T-helper 2 cell treated with Interferon-gamma antibody and Interleukin-4, amounts not matched to agents 5 μg/mL and 100 μg/mL, for 36 hours (primary cell): ENCODE measurements at regions not wholly inside any gene's neighbourhood (a gene's known extent, or its start where the extent isn't known, plus 50 kb on each side); places are given as distances from the start of the nearest gene placed in this dataset.

Source experiments
- DNase-seq: peaks from one replicate; pipeline ENCODE4 v3.0.0; 2021; ENCODE audit warnings: low spot score
- H3K27ac Mint-ChIP-seq: one replicate; pipeline ENCODE4 v1.8.0; 2021; ENCODE audit warnings: mild to moderate bottlenecking, mixed read lengths
- H3K27me3 Mint-ChIP-seq: one replicate; pipeline ENCODE4 v1.8.0; 2021; ENCODE audit warnings: low read depth, mixed read lengths
- H3K36me3 Mint-ChIP-seq: one replicate; pipeline ENCODE4 v1.8.0; 2021; ENCODE audit warnings: low read depth, mixed read lengths
- H3K4me1 Mint-ChIP-seq: one replicate; pipeline ENCODE4 v1.8.0; 2021; ENCODE audit warnings: low read depth, mixed read lengths
- H3K4me3 Mint-ChIP-seq: one replicate; pipeline ENCODE4 v1.8.0; 2022; ENCODE audit warnings: mild to moderate bottlenecking, moderate library complexity, mixed read lengths
- H3K9me3 Mint-ChIP-seq: one replicate; pipeline ENCODE4 v1.8.0; 2021; ENCODE audit warnings: mixed read lengths

- no peak for DNase-seq
- Mint-ChIP-seq H3K4me1 (no peaks in the 10 kb centered on the region), H3K9me3 (peaks cover 7% of the 10 kb centered on the region), H3K27ac (no peak overlapping the region), H3K27me3 (peaks cover 32% of the 10 kb centered on the region), H3K4me3 (no peak overlapping the region), H3K36me3 (no peaks in the 10 kb centered on the region)
These were observed 118.2 kb downstream of the HSD17B3 start for GRCh38 chr9:96183751-96184150.

DNA sequence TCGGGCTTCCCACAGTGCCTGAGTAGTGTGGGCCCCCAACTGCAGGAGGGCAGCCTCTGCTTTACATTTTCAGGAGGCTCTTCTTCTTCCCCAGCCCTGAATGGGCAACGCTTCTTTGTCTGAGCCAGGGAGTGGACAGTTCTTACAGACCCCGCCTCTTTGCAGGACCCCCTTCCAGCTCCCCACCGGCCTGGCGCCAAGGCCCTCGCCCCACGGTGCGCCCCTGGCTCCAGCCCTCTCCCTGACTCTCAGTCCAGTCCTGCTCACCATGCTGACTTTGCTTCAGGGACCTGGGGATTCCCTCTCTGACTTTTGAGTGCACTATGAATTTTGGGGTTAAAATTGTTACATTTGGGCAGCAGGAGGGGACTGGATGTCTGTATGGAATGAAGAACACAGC, 123.8 kb downstream of the HSD17B3 start:
- Mint-ChIP-seq H3K9me3 (no peaks in the 10 kb centered on the region), H3K27me3 (peaks cover 41% of the 10 kb centered on the region), H3K4me3 (no peak overlapping the region), H3K36me3 (no peaks in the 10 kb centered on the region), H3K27ac (no peak overlapping the region), H3K4me1 (no peaks in the 10 kb centered on the region)
- no peak for DNase-seq

DNA sequence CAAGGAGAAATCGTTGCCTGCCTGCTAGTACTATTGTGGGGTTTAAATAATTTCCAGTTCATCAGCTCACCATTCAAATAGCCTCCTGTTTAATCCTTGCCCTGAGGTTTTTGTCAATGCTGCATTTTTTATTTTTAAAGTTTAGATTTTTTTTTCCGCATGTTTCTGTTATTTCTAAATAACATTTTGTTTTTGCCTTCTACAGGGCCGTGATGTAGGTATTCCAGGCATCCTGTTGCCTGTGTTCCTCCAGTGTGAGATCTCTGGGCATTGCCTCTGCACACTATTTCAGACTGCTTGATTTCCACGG, 124.3 kb downstream of the HSD17B3 start:
- peaks cover 43% of the 10 kb centered on the region for H3K27me3 Mint-ChIP-seq
- no peak overlapping the region for H3K4me3 Mint-ChIP-seq
- no peaks in the 10 kb centered on the region for H3K9me3 Mint-ChIP-seq

GRCh38 chr9:96177005-96177718, 124.8 kb downstream of the HSD17B3 start:
- H3K9me3 Mint-ChIP-seq: no peaks in the 10 kb centered on the region
- no peaks in the 10 kb centered on the region for H3K4me1 Mint-ChIP-seq
- H3K4me3 Mint-ChIP-seq: no peak overlapping the region
- no peak overlapping the region for H3K27ac Mint-ChIP-seq
- H3K36me3 Mint-ChIP-seq: no peaks in the 10 kb centered on the region
- peaks cover 43% of the 10 kb centered on the region for H3K27me3 Mint-ChIP-seq
- DNase-seq: no peak

More for the DNA sequence above, 124.3 kb downstream of the HSD17B3 start:
- Mint-ChIP-seq H3K36me3 (no peaks in the 10 kb centered on the region), H3K27ac (no peak overlapping the region), H3K4me1 (no peaks in the 10 kb centered on the region)
- DNase-seq: no peak

GRCh38 chr9:96175796-96176195, 126.2 kb downstream of the HSD17B3 start:
- Mint-ChIP-seq H3K27me3 (peaks cover 45% of the 10 kb centered on the region), H3K27ac (no peak overlapping the region), H3K36me3 (no peaks in the 10 kb centered on the region), H3K9me3 (no peaks in the 10 kb centered on the region), H3K4me3 (no peak overlapping the region), H3K4me1 (no peaks in the 10 kb centered on the region)
- DNase-seq: no peak

GRCh38 chr9:96175001-96175400, 127.0 kb downstream of the HSD17B3 start:
- Mint-ChIP-seq H3K27me3 (peaks cover 45% of the 10 kb centered on the region), H3K4me3 (no peak overlapping the region), H3K4me1 (no peaks in the 10 kb centered on the region), H3K36me3 (no peaks in the 10 kb centered on the region), H3K27ac (no peak overlapping the region), H3K9me3 (no peaks in the 10 kb centered on the region)
- DNase-seq: no peak

DNA sequence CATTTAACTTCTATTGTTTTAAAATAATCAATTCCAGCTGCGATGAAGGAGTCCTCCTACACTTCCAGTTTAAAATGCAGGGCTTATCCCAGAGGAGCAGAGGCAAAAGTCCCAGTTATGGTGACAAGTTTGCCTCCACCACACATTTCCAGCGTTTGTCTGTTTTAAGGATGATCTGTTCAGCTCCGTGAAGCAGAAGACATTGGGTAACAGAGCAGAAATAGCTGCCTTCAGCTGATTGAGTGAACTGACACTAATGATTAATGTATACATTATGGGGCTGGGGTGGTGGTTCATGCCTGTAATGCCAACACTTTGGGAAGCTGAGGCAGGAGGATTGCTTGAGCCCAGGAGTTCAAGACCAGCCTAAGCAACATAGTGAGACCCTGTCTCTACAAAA, 127.6 kb downstream of the HSD17B3 start:
- no peaks in the 10 kb centered on the region for H3K9me3 Mint-ChIP-seq
- H3K4me1 Mint-ChIP-seq: no peaks in the 10 kb centered on the region
- DNase-seq: no peak
- no peak overlapping the region for H3K4me3 Mint-ChIP-seq
- peaks cover 45% of the 10 kb centered on the region for H3K27me3 Mint-ChIP-seq
- no peak overlapping the region for H3K27ac Mint-ChIP-seq
- H3K36me3 Mint-ChIP-seq: no peaks in the 10 kb centered on the region

DNA sequence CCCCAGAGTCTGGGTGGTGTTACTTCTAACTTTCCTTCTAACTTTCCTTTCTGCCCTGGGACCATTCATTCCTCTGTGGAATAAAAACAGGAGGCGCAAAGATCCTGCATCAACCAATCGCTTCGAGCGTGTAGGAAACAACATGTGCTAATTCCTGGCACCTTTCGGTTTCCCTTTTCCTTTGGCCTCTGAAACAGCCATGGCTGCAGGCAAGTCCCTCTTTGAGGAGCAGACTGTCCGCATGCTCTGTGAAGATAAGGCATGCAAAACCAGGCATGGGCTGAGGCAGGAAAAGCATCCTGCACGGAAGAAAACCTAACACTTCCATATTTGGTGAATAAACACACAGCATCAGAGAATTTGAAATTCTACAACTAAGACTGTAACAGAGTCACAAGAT, 128.3 kb downstream of the HSD17B3 start:
- H3K4me3 Mint-ChIP-seq: no peak overlapping the region
- H3K27me3 Mint-ChIP-seq: peaks cover 43% of the 10 kb centered on the region
- no peaks in the 10 kb centered on the region for H3K4me1 Mint-ChIP-seq
- no peak overlapping the region for H3K27ac Mint-ChIP-seq
- no peak for DNase-seq
- no peaks in the 10 kb centered on the region for H3K9me3 Mint-ChIP-seq
- H3K36me3 Mint-ChIP-seq: no peaks in the 10 kb centered on the region

- no peak overlapping the region for H3K4me3 Mint-ChIP-seq
- H3K27me3 Mint-ChIP-seq: peaks cover 41% of the 10 kb centered on the region
- no peaks in the 10 kb centered on the region for H3K36me3 Mint-ChIP-seq
- no peaks in the 10 kb centered on the region for H3K4me1 Mint-ChIP-seq
- no peak for DNase-seq
- no peak overlapping the region for H3K27ac Mint-ChIP-seq
- no peaks in the 10 kb centered on the region for H3K9me3 Mint-ChIP-seq
These were observed 129.2 kb downstream of the HSD17B3 start for GRCh38 chr9:96172797-96173196.

DNA sequence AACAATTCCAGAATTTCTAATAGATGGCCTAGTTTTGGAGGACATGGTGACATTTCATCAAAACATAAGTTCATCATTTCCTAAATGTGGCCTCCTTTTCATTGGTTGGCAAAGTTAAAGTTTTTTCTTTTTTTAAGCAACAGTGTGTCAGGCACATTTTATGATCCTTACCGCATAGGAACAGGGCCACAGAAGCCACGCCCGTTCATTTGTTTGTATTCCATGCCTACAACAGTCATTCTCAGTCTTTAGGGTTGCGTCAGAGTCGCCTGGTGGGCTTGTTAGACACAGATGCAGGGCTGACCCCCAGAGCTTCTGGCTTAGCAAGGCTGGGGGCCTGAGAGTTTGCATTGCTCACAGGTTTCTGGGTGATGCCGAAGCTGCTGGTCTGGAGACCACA, 130.2 kb downstream of the HSD17B3 start:
- Mint-ChIP-seq H3K27ac (no peak overlapping the region), H3K36me3 (no peaks in the 10 kb centered on the region), H3K4me1 (no peaks in the 10 kb centered on the region), H3K4me3 (no peak overlapping the region), H3K27me3 (peaks cover 36% of the 10 kb centered on the region), H3K9me3 (no peaks in the 10 kb centered on the region)
- DNase-seq: no peak

GRCh38 chr9:96169901-96170300, 132.1 kb downstream of the HSD17B3 start:
- H3K4me1 Mint-ChIP-seq: no peaks in the 10 kb centered on the region
- no peak overlapping the region for H3K4me3 Mint-ChIP-seq
- no peaks in the 10 kb centered on the region for H3K9me3 Mint-ChIP-seq
- no peaks in the 10 kb centered on the region for H3K36me3 Mint-ChIP-seq
- peaks cover 26% of the 10 kb centered on the region for H3K27me3 Mint-ChIP-seq
- H3K27ac Mint-ChIP-seq: no peak overlapping the region
- no peak for DNase-seq

- Mint-ChIP-seq H3K27ac (no peak overlapping the region), H3K27me3 (peaks cover 26% of the 10 kb centered on the region), H3K4me1 (no peaks in the 10 kb centered on the region), H3K36me3 (no peaks in the 10 kb centered on the region), H3K9me3 (no peaks in the 10 kb centered on the region), H3K4me3 (no peak overlapping the region)
- no peak for DNase-seq
These were observed 132.5 kb downstream of the HSD17B3 start for GRCh38 chr9:96169484-96169883.

GRCh38 chr9:96168882-96169281, 133.1 kb downstream of the HSD17B3 start:
- H3K4me3 Mint-ChIP-seq: no peak overlapping the region
- no peaks in the 10 kb centered on the region for H3K9me3 Mint-ChIP-seq
- no peaks in the 10 kb centered on the region for H3K4me1 Mint-ChIP-seq
- no peaks in the 10 kb centered on the region for H3K36me3 Mint-ChIP-seq
- H3K27me3 Mint-ChIP-seq: peaks cover 26% of the 10 kb centered on the region
- DNase-seq: no peak
- H3K27ac Mint-ChIP-seq: no peak overlapping the region

DNA sequence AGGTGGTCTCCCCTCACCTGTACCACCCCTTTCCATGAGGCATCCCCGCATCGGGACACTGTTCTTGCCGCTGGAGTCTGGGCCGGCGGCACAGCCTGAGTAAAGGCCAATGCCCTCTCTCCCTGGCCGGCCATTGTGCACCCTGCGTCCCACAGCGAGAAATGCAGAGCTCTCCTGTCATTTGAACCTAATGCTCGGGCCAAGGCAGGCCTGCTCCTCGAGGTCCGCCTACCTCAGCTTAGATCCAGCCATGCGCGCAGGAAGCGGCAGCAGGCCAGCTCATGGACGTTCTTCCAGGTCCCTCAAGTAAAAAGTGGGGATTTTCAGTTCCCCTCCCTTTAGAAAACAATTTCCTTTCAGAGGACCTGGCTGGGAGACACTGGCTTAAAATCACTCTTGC, 135.0 kb downstream of the HSD17B3 start:
- Mint-ChIP-seq H3K27me3 (peaks cover 22% of the 10 kb centered on the region), H3K9me3 (no peaks in the 10 kb centered on the region), H3K27ac (no peak overlapping the region), H3K4me1 (no peaks in the 10 kb centered on the region), H3K36me3 (no peaks in the 10 kb centered on the region), H3K4me3 (no peak overlapping the region)
- no peak for DNase-seq

DNA sequence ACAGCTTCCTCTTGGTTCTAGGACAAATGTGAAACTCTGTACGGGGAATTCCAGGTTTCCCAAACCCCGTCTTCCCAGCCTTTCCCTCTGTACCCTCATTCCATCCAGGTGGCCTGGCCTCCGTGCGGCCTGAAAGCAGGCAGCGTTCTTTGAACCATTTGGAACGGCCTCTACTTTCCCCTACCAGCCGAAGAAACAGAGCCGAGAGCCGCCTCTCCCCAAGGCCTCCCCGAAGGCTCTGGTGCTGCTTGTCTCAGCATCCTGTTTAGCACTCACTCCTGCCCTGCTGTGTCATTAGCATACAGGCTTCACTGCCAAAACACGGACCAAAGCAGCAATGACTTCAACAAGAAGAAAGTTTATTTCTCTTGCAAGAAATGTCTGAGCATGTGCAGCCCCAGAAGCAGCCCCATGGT, 137.7 kb downstream of the HSD17B3 start:
- DNase-seq: no peak
- Mint-ChIP-seq H3K9me3 (no peaks in the 10 kb centered on the region), H3K27me3 (peaks cover 28% of the 10 kb centered on the region), H3K4me3 (no peak overlapping the region), H3K27ac (no peak overlapping the region), H3K36me3 (no peaks in the 10 kb centered on the region), H3K4me1 (peaks cover 4% of the 10 kb centered on the region)
